HG03045 (cell line): ENCODE measurements at regions not wholly inside any gene's neighbourhood (a gene's known extent, or its start where the extent isn't known, plus 50 kb on each side); places are given as distances from the start of the nearest gene placed in this dataset.

Experiments used
- ATAC-seq: cut with Tn5 transposase; IDR thresholded peaks from one replicate; pipeline ENCODE4 v1.9.1; 2021; ENCODE audit warnings: mild to moderate bottlenecking, moderate library complexity; ENCODE audit not compliant: unreplicated experiment

DNA sequence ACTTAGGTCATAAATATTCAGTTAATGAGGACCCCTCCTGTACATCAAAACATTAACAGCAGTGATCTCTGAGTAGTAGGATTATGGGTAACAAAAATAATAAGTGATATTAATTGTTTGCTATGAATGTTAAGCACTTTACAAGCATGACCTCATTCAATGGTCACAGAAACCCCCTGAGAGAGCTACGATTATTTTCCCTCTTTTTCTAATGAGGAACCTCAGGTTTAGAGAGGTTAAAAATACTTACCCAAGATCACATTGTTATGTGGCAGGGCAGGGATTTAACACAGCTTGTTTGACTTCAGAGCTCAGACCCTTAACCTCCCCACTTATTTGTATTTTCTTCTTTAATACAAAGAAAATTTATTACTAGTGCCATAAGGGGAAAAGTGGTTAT lies 228.2 kb downstream of the TBL1XR1 start:
- no peak for ATAC-seq

GRCh38 chr3:176968631-176969030 lies 228.7 kb downstream of the TBL1XR1 start:
- ATAC-seq: no peak

DNA sequence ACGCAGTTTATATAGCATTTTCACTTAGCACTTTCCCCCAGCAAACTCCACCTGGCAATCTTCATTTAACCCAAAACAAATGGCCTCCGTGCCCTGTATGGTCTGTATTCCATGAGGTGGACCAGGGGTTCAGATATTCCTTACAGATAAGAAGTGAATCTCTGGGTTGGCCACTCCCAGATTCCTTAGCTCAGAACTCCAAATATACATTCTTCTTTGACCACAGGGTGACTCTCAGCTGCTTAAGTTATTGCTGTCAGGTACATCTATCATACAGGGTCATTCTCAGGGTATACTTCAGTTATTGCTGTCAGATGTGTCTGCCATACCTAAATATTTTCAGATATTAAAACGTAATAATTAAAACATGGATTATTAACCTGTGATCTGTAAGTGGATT lies 229.8 kb downstream of the TBL1XR1 start:
- ATAC-seq: no peak

DNA sequence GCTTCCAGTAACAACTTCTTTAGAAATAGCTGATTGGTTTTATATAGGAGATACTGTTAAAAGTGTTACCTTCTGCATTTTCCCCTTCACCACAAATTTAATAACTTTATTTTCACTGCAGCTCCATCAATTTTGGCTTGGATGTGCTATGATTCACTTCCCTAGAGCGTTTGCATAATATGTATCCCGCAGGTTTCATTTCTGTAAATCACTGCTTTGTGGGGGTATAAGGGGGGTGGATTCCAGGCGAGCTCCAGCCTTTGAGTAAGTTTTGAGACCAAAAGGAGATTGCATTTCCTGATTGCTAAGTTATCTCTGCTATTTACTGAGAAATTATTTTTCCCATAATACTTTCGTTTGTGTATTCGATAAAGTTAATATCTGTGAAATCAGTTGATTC lies 232.6 kb downstream of the TBL1XR1 start:
- ATAC-seq: no peak

- no peak for ATAC-seq
Observed at GRCh38 chr3:176961916-176962315, 235.4 kb downstream of the TBL1XR1 start.

DNA sequence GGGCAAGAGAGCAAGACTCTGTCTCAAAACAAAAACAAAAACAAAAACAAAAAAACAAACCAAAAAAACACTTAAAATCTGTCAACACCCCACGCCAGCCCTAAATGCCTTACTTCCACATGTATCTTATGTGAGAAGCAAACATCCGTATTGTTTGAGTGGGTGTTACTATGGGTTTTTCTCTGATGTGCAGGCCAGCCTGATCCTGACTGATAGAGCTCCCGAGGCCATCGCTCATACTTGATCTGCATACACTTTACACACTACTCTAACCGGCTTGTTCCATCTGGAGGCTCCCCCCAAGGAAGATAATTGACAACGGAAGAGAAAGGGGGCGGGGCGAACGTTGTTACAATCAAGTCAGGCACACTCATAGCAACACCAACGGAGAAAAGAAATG lies 237.4 kb downstream of the TBL1XR1 start:
- no peak for ATAC-seq

- no peak for ATAC-seq
Observed at GRCh38 chr3:176958560-176958959, 238.7 kb downstream of the TBL1XR1 start.

GRCh38 chr3:176954517-176954916 lies 242.8 kb downstream of the TBL1XR1 start:
- ATAC-seq: no peak

GRCh38 chr3:176953106-176954060 lies 243.9 kb downstream of the TBL1XR1 start:
- no peak for ATAC-seq

DNA sequence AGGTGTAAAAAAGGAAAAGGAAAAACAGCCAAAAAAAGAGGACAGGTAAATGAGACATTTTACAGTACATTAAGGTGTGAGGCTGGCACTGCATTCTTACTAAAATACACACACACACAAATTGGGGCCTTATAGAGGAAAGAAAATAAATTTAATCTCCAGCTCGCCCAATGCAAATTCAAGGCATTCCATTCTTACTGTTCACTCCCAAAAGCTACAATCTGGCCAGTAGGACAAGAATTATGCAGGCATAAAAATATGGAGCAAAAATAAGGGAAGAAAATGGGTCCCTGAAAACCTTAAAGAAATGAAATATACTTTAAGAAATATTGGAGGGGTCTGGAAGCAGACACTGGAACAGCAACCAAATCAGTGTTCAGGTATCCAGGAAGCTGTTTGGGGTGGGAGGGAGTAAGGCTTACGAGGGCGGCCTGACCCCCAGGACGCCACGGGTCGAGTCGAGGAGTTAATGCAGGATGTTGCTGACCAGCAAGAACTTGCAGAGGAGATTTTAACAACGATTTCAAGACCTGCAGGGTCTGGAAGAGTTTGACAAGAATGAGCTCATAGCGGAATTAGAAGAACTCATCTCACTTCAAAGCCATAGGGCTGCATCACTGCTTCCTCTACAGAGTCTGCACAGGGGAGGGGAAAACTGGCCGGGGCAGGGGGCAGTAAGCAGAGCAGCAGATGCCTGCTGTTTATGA lies 245.5 kb downstream of the TBL1XR1 start:
- ATAC-seq: no peak

DNA sequence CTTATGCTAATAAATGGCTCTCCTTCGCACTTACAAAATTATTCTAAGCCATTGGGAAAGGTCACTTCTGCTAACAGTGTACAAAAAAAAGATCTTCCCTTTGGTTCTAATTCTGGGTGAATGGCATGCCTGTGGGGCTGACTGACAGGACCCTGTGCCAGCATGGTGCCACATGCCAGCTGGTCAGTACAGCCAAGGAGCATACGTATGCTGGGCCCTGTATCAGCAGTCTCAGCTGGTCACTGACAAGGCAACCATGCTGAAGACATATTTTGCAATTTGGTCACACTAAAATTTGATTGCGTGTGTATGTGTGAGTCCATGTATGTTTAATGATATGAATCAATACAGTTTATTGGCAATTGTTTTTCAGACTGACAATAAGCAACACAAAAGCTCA lies 246.1 kb downstream of the TBL1XR1 start:
- no peak for ATAC-seq

GRCh38 chr3:176950743-176951142 lies 246.5 kb downstream of the TBL1XR1 start:
- ATAC-seq: no peak

DNA sequence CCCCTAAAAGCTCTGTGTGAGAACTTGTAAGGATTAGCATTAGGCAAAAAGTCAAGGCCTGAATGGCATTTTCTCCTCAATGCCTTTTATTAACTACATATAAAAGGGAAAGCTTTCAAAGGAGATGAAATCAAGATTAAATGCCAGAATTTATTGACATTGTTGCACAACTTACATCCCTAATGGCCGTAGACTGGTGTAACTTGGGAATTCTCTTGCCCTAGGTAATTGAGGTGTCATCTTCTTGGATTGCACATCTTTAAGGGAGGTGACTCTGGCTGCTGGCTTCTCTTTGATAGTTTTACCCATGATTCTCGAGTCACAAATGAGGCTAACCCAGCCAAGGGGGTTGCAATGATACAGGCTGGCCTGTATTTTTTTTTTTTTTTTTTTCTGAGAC lies 249.1 kb downstream of the TBL1XR1 start:
- no peak for ATAC-seq

GRCh38 chr3:176946202-176946601 lies 251.1 kb downstream of the TBL1XR1 start:
- ATAC-seq: no peak

DNA sequence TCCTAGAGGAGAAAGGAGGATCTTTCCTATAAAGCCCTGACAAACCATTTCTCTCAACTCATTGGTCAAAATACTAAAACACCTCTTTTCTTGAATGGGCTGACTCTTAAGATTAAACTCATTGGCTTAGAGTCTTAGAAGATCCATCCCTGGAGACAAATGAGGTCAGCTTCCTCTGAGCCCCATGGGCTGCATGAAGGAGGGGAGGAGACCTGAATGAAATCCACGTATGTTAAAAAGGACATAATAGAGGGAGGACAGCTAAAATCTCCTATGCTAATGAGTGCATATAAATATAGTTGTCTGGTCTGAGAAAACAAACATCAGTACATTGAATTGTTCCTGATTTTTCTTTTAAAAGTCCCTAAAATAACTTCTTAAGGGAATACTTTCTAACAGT lies 255.0 kb downstream of the TBL1XR1 start:
- ATAC-seq: no peak

GRCh38 chr3:176941689-176942088 lies 255.6 kb downstream of the TBL1XR1 start:
- ATAC-seq: no peak

- ATAC-seq: peak; percentile 83
Observed at GRCh38 chr3:176939022-176939817, 258.1 kb downstream of the TBL1XR1 start.

- ATAC-seq: no peak
Observed at GRCh38 chr3:176937994-176938393, 259.3 kb downstream of the TBL1XR1 start.

DNA sequence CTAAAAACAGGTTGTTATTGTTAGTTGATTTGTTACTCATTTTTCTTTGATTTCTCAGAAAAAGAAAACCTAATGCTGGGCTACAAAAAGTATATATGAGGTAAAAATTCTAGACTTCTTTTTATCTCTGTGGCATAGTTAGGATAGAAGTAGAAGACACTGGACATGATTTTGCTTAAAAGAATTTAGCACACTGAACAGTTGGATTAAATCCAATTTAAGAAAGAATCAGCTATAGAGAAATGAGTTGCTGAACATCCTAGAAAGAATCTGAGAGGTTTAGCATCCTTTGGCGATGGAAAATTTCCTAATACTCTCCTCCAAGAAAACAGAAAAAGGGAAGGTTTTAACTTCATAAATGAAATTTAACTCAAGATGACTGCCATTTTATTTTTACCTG lies 259.7 kb downstream of the TBL1XR1 start:
- no peak for ATAC-seq

DNA sequence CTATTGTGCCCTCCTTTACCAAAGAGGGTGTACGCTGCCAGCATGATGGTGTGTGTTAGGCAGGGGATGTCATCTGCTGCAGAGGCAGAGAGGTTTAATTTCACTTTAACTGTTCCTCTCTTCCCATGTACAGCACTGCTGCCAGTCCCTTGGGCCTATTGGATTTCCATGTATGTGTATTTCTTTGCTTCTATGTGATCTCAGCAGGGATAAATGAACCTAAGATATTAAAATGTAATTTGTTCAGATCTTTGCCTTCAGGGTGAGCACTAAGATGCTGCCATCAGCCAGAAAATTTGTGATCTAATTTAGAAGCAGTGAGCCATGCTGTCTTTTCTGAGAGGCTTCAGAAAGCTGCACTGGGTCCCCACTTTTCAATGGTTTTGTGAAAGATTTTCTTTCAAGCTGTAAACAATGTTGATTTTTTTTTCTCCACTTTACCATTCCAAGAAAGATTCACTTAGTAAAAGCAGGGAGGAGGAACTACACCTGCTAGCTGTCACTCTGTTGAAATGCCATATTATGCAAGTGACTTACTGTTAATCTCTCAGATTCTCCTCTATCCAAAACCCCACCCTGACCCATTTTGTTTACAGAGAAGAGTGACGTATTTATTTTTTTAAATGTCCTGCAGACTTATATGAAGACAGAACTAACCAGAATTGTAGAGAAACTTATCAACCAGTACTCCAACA lies 261.9 kb downstream of the TBL1XR1 start:
- no peak for ATAC-seq

DNA sequence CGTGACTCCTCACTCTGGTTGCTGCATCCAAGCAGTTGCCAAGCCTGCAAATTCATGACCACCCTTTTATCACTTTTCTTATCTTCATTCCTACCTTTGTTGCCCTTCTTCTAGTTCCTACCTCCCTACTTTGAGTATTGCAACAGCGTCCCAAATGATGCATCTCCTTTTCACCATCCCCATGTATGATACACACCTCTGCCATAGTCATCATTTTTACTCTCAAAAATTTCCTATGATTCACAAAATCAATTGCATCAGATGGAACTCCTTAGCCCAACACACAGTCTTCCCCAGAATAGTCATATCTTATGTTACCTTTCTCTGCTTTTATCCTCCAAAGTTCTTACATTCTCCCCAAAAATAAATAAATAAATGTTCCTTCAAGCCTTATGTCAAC lies 262.6 kb downstream of the TBL1XR1 start:
- ATAC-seq: no peak
